Activated naive CD8-positive, alpha-beta T cell treated with anti-CD3 and anti-CD28 coated beads, Interleukin-2, amount 50 U/mL, for 24 hours (primary cell): ENCODE measurements at regions not wholly inside any gene's neighbourhood (a gene's known extent, or its start where the extent isn't known, plus 50 kb on each side); places are given as distances from the start of the nearest gene placed in this dataset.

Experiments used
- ATAC-seq: fragments of 150-1000 bp; cut with Tn5 transposase; one replicate; pipeline ENCODE4 v1.10.0; 2021
- DNase-seq: peaks from one replicate; pipeline ENCODE4 v3.0.0; 2021
- H3K27ac Mint-ChIP-seq: one replicate; pipeline ENCODE4 v1.8.0; 2021; ENCODE audit warnings: mild to moderate bottlenecking, mixed read lengths
- H3K27me3 Mint-ChIP-seq: one replicate; pipeline ENCODE4 v1.8.0; 2021; ENCODE audit warnings: mixed read lengths
- H3K36me3 Mint-ChIP-seq: one replicate; pipeline ENCODE4 v1.8.0; 2021; ENCODE audit warnings: low read depth, mixed read lengths
- H3K4me1 Mint-ChIP-seq: one replicate; pipeline ENCODE4 v1.8.0; 2021; ENCODE audit warnings: mixed read lengths
- H3K4me3 Mint-ChIP-seq: one replicate; pipeline ENCODE4 v1.8.0; 2021; ENCODE audit warnings: mild to moderate bottlenecking, moderate library complexity, mixed read lengths
- H3K9me3 Mint-ChIP-seq: one replicate; pipeline ENCODE4 v1.8.0; 2021; ENCODE audit warnings: mixed read lengths

- no peak for DNase-seq
- no peak overlapping the region for H3K4me3 Mint-ChIP-seq
- no peaks in the 10 kb centered on the region for H3K4me1 Mint-ChIP-seq
- ATAC-seq, result no peak
- peaks cover 3% of the 10 kb centered on the region for H3K27me3 Mint-ChIP-seq
- no peaks in the 10 kb centered on the region for H3K36me3 Mint-ChIP-seq
- no peak overlapping the region for H3K27ac Mint-ChIP-seq
- no peaks in the 10 kb centered on the region for H3K9me3 Mint-ChIP-seq
Measured at GRCh38 chr11:87440076-87440770, 402.5 kb downstream of the TMEM135 start.

GRCh38 chr11:87438416-87438815 is 400.7 kb downstream of the TMEM135 start:
- Mint-ChIP-seq H3K27ac (no peak overlapping the region), H3K27me3 (peaks cover 3% of the 10 kb centered on the region), H3K4me1 (no peaks in the 10 kb centered on the region), H3K36me3 (no peaks in the 10 kb centered on the region), H3K4me3 (no peak overlapping the region), H3K9me3 (no peaks in the 10 kb centered on the region)
- DNase-seq (no peak), ATAC-seq (no peak)

- Mint-ChIP-seq H3K27me3 (peaks cover 3% of the 10 kb centered on the region), H3K4me1 (no peaks in the 10 kb centered on the region), H3K9me3 (no peaks in the 10 kb centered on the region), H3K4me3 (no peak overlapping the region), H3K36me3 (no peaks in the 10 kb centered on the region), H3K27ac (no peak overlapping the region)
- ATAC-seq, result no peak
- no peak for DNase-seq
Measured at GRCh38 chr11:87437844-87438223, 400.1 kb downstream of the TMEM135 start.

GRCh38 chr11:87437133-87437843 is 399.6 kb downstream of the TMEM135 start:
- DNase-seq (no peak), ATAC-seq (no peak)
- no peak overlapping the region for H3K4me3 Mint-ChIP-seq
- H3K9me3 Mint-ChIP-seq, result no peaks in the 10 kb centered on the region
- H3K27me3 Mint-ChIP-seq, result peaks cover 3% of the 10 kb centered on the region
- H3K27ac Mint-ChIP-seq, result no peak overlapping the region
- H3K36me3 Mint-ChIP-seq, result no peaks in the 10 kb centered on the region
- H3K4me1 Mint-ChIP-seq, result no peaks in the 10 kb centered on the region

- no peak overlapping the region for H3K27ac Mint-ChIP-seq
- H3K4me1 Mint-ChIP-seq, result no peaks in the 10 kb centered on the region
- no peak overlapping the region for H3K4me3 Mint-ChIP-seq
- H3K9me3 Mint-ChIP-seq, result no peaks in the 10 kb centered on the region
- no peak for ATAC-seq
- no peak for DNase-seq
- no peaks in the 10 kb centered on the region for H3K36me3 Mint-ChIP-seq
- no peaks in the 10 kb centered on the region for H3K27me3 Mint-ChIP-seq
Measured at GRCh38 chr11:87432022-87432421, 394.3 kb downstream of the TMEM135 start.

GRCh38 chr11:87431392-87431791 is 393.7 kb downstream of the TMEM135 start:
- no peaks in the 10 kb centered on the region for H3K36me3 Mint-ChIP-seq
- no peak for ATAC-seq
- H3K9me3 Mint-ChIP-seq, result no peaks in the 10 kb centered on the region
- no peaks in the 10 kb centered on the region for H3K27me3 Mint-ChIP-seq
- no peak for DNase-seq
- H3K4me1 Mint-ChIP-seq, result no peaks in the 10 kb centered on the region
- no peak overlapping the region for H3K27ac Mint-ChIP-seq
- H3K4me3 Mint-ChIP-seq, result no peak overlapping the region

- no peak overlapping the region for H3K27ac Mint-ChIP-seq
- H3K9me3 Mint-ChIP-seq, result no peaks in the 10 kb centered on the region
- no peaks in the 10 kb centered on the region for H3K27me3 Mint-ChIP-seq
- H3K4me3 Mint-ChIP-seq, result no peak overlapping the region
- H3K36me3 Mint-ChIP-seq, result no peaks in the 10 kb centered on the region
- ATAC-seq (no peak), DNase-seq (no peak)
- no peaks in the 10 kb centered on the region for H3K4me1 Mint-ChIP-seq
Measured at GRCh38 chr11:87430821-87431220, 393.1 kb downstream of the TMEM135 start.

GRCh38 chr11:87429996-87430395 is 392.3 kb downstream of the TMEM135 start:
- Mint-ChIP-seq H3K4me1 (no peaks in the 10 kb centered on the region), H3K36me3 (no peaks in the 10 kb centered on the region), H3K27me3 (no peaks in the 10 kb centered on the region), H3K9me3 (no peaks in the 10 kb centered on the region), H3K4me3 (no peak overlapping the region), H3K27ac (no peak overlapping the region)
- ATAC-seq (no peak), DNase-seq (no peak)

- DNase-seq (no peak), ATAC-seq (no peak)
- no peak overlapping the region for H3K4me3 Mint-ChIP-seq
- H3K36me3 Mint-ChIP-seq, result no peaks in the 10 kb centered on the region
- H3K4me1 Mint-ChIP-seq, result no peaks in the 10 kb centered on the region
- no peaks in the 10 kb centered on the region for H3K27me3 Mint-ChIP-seq
- H3K9me3 Mint-ChIP-seq, result no peaks in the 10 kb centered on the region
- H3K27ac Mint-ChIP-seq, result no peak overlapping the region
Measured at GRCh38 chr11:87428266-87428665, 390.5 kb downstream of the TMEM135 start.

GRCh38 chr11:87425943-87426342 is 388.2 kb downstream of the TMEM135 start:
- no peaks in the 10 kb centered on the region for H3K9me3 Mint-ChIP-seq
- H3K36me3 Mint-ChIP-seq, result no peaks in the 10 kb centered on the region
- H3K4me1 Mint-ChIP-seq, result no peaks in the 10 kb centered on the region

GRCh38 chr11:87425391-87425790 is 387.7 kb downstream of the TMEM135 start:
- ATAC-seq, result no peak
- Mint-ChIP-seq H3K9me3 (no peaks in the 10 kb centered on the region), H3K27me3 (no peaks in the 10 kb centered on the region), H3K27ac (no peak overlapping the region), H3K4me3 (no peak overlapping the region), H3K4me1 (no peaks in the 10 kb centered on the region), H3K36me3 (no peaks in the 10 kb centered on the region)
- no peak for DNase-seq

More at GRCh38 chr11:87425943-87426342, 388.2 kb downstream of the TMEM135 start:
- H3K27ac Mint-ChIP-seq, result no peak overlapping the region
- H3K4me3 Mint-ChIP-seq, result no peak overlapping the region
- no peaks in the 10 kb centered on the region for H3K27me3 Mint-ChIP-seq
- no peak for ATAC-seq
- no peak for DNase-seq

- ATAC-seq, result no peak
- no peaks in the 10 kb centered on the region for H3K36me3 Mint-ChIP-seq
- no peaks in the 10 kb centered on the region for H3K4me1 Mint-ChIP-seq
- H3K4me3 Mint-ChIP-seq, result no peak overlapping the region
- H3K9me3 Mint-ChIP-seq, result no peaks in the 10 kb centered on the region
- DNase-seq, result no peak
- H3K27ac Mint-ChIP-seq, result no peak overlapping the region
- H3K27me3 Mint-ChIP-seq, result no peaks in the 10 kb centered on the region
Measured at GRCh38 chr11:87423161-87423560, 385.4 kb downstream of the TMEM135 start.

GRCh38 chr11:87422566-87422965 is 384.8 kb downstream of the TMEM135 start:
- Mint-ChIP-seq H3K9me3 (no peaks in the 10 kb centered on the region), H3K4me3 (no peak overlapping the region), H3K27ac (no peak overlapping the region), H3K27me3 (no peaks in the 10 kb centered on the region), H3K36me3 (no peaks in the 10 kb centered on the region), H3K4me1 (no peaks in the 10 kb centered on the region)
- ATAC-seq (no peak), DNase-seq (no peak)

- no peaks in the 10 kb centered on the region for H3K4me1 Mint-ChIP-seq
- no peak overlapping the region for H3K4me3 Mint-ChIP-seq
- no peaks in the 10 kb centered on the region for H3K27me3 Mint-ChIP-seq
- no peak overlapping the region for H3K27ac Mint-ChIP-seq
- DNase-seq, result peak; percentile 17
- no peaks in the 10 kb centered on the region for H3K36me3 Mint-ChIP-seq
- ATAC-seq, result peak; percentile 37
- H3K9me3 Mint-ChIP-seq, result no peaks in the 10 kb centered on the region
Measured at GRCh38 chr11:87421422-87421821, 383.7 kb downstream of the TMEM135 start.

- no peaks in the 10 kb centered on the region for H3K36me3 Mint-ChIP-seq
- H3K4me3 Mint-ChIP-seq, result no peak overlapping the region
- ATAC-seq, result no peak
- H3K27me3 Mint-ChIP-seq, result no peaks in the 10 kb centered on the region
- no peak overlapping the region for H3K27ac Mint-ChIP-seq
- no peaks in the 10 kb centered on the region for H3K9me3 Mint-ChIP-seq
- no peak for DNase-seq
- H3K4me1 Mint-ChIP-seq, result no peaks in the 10 kb centered on the region
Measured at GRCh38 chr11:87417951-87418350, 380.2 kb downstream of the TMEM135 start.
